Trophoblast cell (in vitro differentiated cells and primary cell): ENCODE measurements at regions not wholly inside any gene's neighbourhood (a gene's known extent, or its start where the extent isn't known, plus 50 kb on each side); places are given as distances from the start of the nearest gene placed in this dataset.

Experiments
- DNase-seq, 2 donors: peaks; one replicate each; pipeline ENCODE4 v3.0.0-alpha.2; 2016
- H2AFZ ChIP-seq: 2 replicates; pipeline ENCODE4 v1.6.1; 2013; ENCODE audit warnings: low read length, moderate library complexity, mild to moderate bottlenecking; ENCODE audit not compliant: insufficient read depth, poor library complexity
- H2AK5ac ChIP-seq: 2 replicates; pipeline ENCODE4 v1.6.1; 2013; ENCODE audit warnings: mild to moderate bottlenecking, low read length
- H2BK120ac ChIP-seq: 2 replicates; pipeline ENCODE4 v1.6.1; 2013; ENCODE audit warnings: low read length, mild to moderate bottlenecking, moderate library complexity; ENCODE audit not compliant: insufficient read depth, poor library complexity
- H2BK12ac ChIP-seq: 2 replicates; pipeline ENCODE4 v1.6.1; 2013; ENCODE audit warnings: mild to moderate bottlenecking, low read length, moderate library complexity
- H2BK5ac ChIP-seq: 2 replicates; pipeline ENCODE4 v1.6.1; 2013; ENCODE audit warnings: low read length, low read depth, moderate library complexity, mild to moderate bottlenecking; ENCODE audit not compliant: poor library complexity
- H3K14ac ChIP-seq: 2 replicates; pipeline ENCODE4 v1.6.1; 2013; ENCODE audit warnings: mild to moderate bottlenecking, low read length
- H3K18ac ChIP-seq: 2 replicates; pipeline ENCODE4 v1.6.1; 2013; ENCODE audit warnings: mild to moderate bottlenecking, low read length
- H3K23ac ChIP-seq: 2 replicates; pipeline ENCODE4 v1.6.1; 2013; ENCODE audit warnings: low read length
- H3K27ac ChIP-seq: 2 replicates; pipeline ENCODE4 v1.5.1; 2013; ENCODE audit warnings: low read depth, mild to moderate bottlenecking, inconsistent platforms, low read length, moderate library complexity
- H3K27me3 ChIP-seq: 2 replicates; pipeline ENCODE4 v1.6.1; 2013; ENCODE audit warnings: inconsistent platforms, mild to moderate bottlenecking, low read length, moderate library complexity; ENCODE audit not compliant: insufficient read depth
- H3K36me3 ChIP-seq, 2 experiments: 1 replicate in 1 of 2; 2 replicates in 1 of 2; pipeline ENCODE4 v1.6.1; 2013; ENCODE audit warnings: low read length in 2 of 2, mild to moderate bottlenecking in 2 of 2, moderate library complexity in 1 of 2; ENCODE audit not compliant: insufficient read depth in 2 of 2, control insufficient read depth in 1 of 2
- H3K4ac ChIP-seq: 2 replicates; pipeline ENCODE4 v1.6.1; 2013; ENCODE audit warnings: low read depth, mild to moderate bottlenecking, low read length, moderate library complexity
- H3K4me1 ChIP-seq, 2 experiments: 1 replicate in 1 of 2; 2 replicates in 1 of 2; pipeline ENCODE4 v1.6.1; 2013; ENCODE audit warnings: low read length in 2 of 2, mild to moderate bottlenecking in 2 of 2, moderate library complexity in 1 of 2; ENCODE audit not compliant: insufficient read depth in 2 of 2, control insufficient read depth in 1 of 2
- H3K4me2 ChIP-seq: 2 replicates; pipeline ENCODE4 v1.6.1; 2013; ENCODE audit warnings: inconsistent platforms, mild to moderate bottlenecking, low read length, moderate library complexity
- H3K4me3 ChIP-seq: 2 replicates; pipeline ENCODE4 v1.5.1; 2013; ENCODE audit warnings: mild to moderate bottlenecking, low read depth, low read length, inconsistent platforms
- H3K79me1 ChIP-seq: one replicate; pipeline ENCODE4 v1.6.1; 2013; ENCODE audit warnings: low read length
- H3K79me2 ChIP-seq: 2 replicates; pipeline ENCODE4 v1.6.1; 2013; ENCODE audit warnings: low read length, mild to moderate bottlenecking; ENCODE audit not compliant: control insufficient read depth, insufficient read depth, poor library complexity
- H3K9ac ChIP-seq: 2 replicates; pipeline ENCODE4 v1.6.1; 2013; ENCODE audit warnings: mild to moderate bottlenecking, low read length
- H3K9me3 ChIP-seq: 2 replicates; pipeline ENCODE4 v1.6.1; 2013; ENCODE audit warnings: low read depth, mild to moderate bottlenecking, control low read depth, inconsistent platforms, low read length; ENCODE audit not compliant: insufficient read depth
- H4K12ac ChIP-seq: 2 replicates; pipeline ENCODE4 v1.6.1; 2013; ENCODE audit warnings: low read depth, mild to moderate bottlenecking, low read length, moderate library complexity
- H4K8ac ChIP-seq: 2 replicates; pipeline ENCODE4 v1.6.1; 2013; ENCODE audit warnings: low read depth, mild to moderate bottlenecking, low read length, moderate library complexity
- H4K91ac ChIP-seq: one replicate; pipeline ENCODE4 v1.6.1; 2013; ENCODE audit warnings: low read depth, mild to moderate bottlenecking, low read length, moderate library complexity
- WGBS: extraction: QIAGEN DNeasy Blood & Tissue Kit; methylation state at CpG from one replicate; pipeline ENCODE4 v1.1.7; 2013; ENCODE audit warnings: missing lambda C conversion rate; ENCODE audit not compliant: insufficient read length, insufficient coverage; ENCODE audit errors: extremely low coverage; 5-methylcytosine and 5-hydroxymethylcytosine counted together

GRCh38 chr2:42863751-42864150 is 71.4 kb upstream of the HAAO start:
- H3K23ac ChIP-seq: no peak overlapping the region
- H2BK5ac ChIP-seq: no peak overlapping the region
- no peaks in the 10 kb centered on the region for H3K27me3 ChIP-seq
- no peak overlapping the region for H4K91ac ChIP-seq
- H2AFZ ChIP-seq: no peak overlapping the region
- H3K4me3 ChIP-seq: no peak overlapping the region
- peak overlapping the region; percentile 58 for H2AK5ac ChIP-seq
- H3K18ac ChIP-seq: no peak overlapping the region
- H4K12ac ChIP-seq: no peak overlapping the region
- H3K79me1 ChIP-seq: no peaks in the 10 kb centered on the region
- no peak overlapping the region for H3K9ac ChIP-seq
- DNase-seq: no peak
- H2BK120ac ChIP-seq: no peak overlapping the region
- no peak overlapping the region for H3K4ac ChIP-seq
- H3K36me3 ChIP-seq: no peaks in the 10 kb centered on the region
- H3K4me2 ChIP-seq: no peak overlapping the region
- no peak overlapping the region for H2BK12ac ChIP-seq
- WGBS: no CpG with 5 or more reads among the region's 10 CpGs
- H3K27ac ChIP-seq: no peak overlapping the region
- no peaks in the 10 kb centered on the region for H3K4me1 ChIP-seq
- no peak overlapping the region for H4K8ac ChIP-seq
- H3K9me3 ChIP-seq: peaks cover 1% of the 10 kb centered on the region
- no peaks in the 10 kb centered on the region for H3K79me2 ChIP-seq
- H3K14ac ChIP-seq: no peak overlapping the region

DNA sequence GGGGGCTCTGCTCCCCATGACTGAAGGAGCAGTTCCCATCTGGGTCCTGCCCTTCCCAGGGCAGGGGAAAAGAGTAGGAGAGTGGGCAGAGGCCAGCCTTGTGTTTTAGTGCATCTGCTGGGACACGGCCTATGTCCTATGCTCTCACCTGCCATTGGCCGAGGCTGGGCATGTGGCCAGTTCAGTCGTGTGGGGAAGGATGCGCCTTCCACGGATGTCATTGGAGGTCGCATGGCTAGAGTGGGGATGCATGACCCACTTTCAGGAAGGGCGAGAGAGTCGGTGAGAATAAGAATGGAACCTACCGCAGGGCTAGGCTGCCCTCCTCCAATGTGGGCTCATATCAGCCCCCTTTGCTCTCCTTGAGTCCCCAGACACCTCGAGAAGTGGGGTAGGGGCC is 70.9 kb upstream of the HAAO start:
- Histone ChIP-seq H2BK5ac (no peak overlapping the region), H3K18ac (no peak overlapping the region), H3K9me3 (peaks cover 1% of the 10 kb centered on the region), H3K4me1 (peaks cover 0 to under 1% of the 10 kb centered on the region in 2 experiments), H3K4me3 (no peak overlapping the region), H3K79me2 (no peaks in the 10 kb centered on the region), H3K4ac (no peak overlapping the region), H4K8ac (no peak overlapping the region), H3K23ac (no peak overlapping the region), H3K4me2 (no peak overlapping the region), H3K27me3 (no peaks in the 10 kb centered on the region), H2AFZ (no peak overlapping the region), H2BK12ac (no peak overlapping the region), H4K12ac (no peak overlapping the region), H3K14ac (no peak overlapping the region), H3K9ac (no peak overlapping the region), H2BK120ac (no peak overlapping the region), H2AK5ac (no peak overlapping the region), H3K36me3 (no peaks in the 10 kb centered on the region), H3K27ac (no peak overlapping the region), H3K79me1 (no peaks in the 10 kb centered on the region), H4K91ac (no peak overlapping the region)
- WGBS: no CpG with 5 or more reads among the region's 10 CpGs
- DNase-seq: no peak

- H3K79me2 ChIP-seq: no peaks in the 10 kb centered on the region
- H3K18ac ChIP-seq: no peak overlapping the region
- H2BK5ac ChIP-seq: no peak overlapping the region
- H2AK5ac ChIP-seq: no peak overlapping the region
- H4K91ac ChIP-seq: no peak overlapping the region
- H2BK12ac ChIP-seq: no peak overlapping the region
- peaks cover 0 to 3% of the 10 kb centered on the region in 2 experiments for H3K4me1 ChIP-seq
- no peaks in the 10 kb centered on the region for H3K79me1 ChIP-seq
- H3K4me2 ChIP-seq: no peak overlapping the region
- no peak overlapping the region for H3K23ac ChIP-seq
- no CpG with 5 or more reads among the region's 12 CpGs for WGBS
- no peak overlapping the region for H2BK120ac ChIP-seq
- no peak overlapping the region for H4K12ac ChIP-seq
- no peak overlapping the region for H2AFZ ChIP-seq
- H3K9me3 ChIP-seq: peaks cover 1% of the 10 kb centered on the region
- no peak overlapping the region for H4K8ac ChIP-seq
- H3K4ac ChIP-seq: no peak overlapping the region
- H3K36me3 ChIP-seq: no peaks in the 10 kb centered on the region
- no peaks in the 10 kb centered on the region for H3K27me3 ChIP-seq
- no peak for DNase-seq
- H3K9ac ChIP-seq: no peak overlapping the region
- no peak overlapping the region for H3K4me3 ChIP-seq
- no peak overlapping the region for H3K27ac ChIP-seq
- H3K14ac ChIP-seq: no peak overlapping the region
Observed at GRCh38 chr2:42862669-42863185, 70.3 kb upstream of the HAAO start.

- Histone ChIP-seq H2BK5ac (no peak overlapping the region), H3K79me2 (no peaks in the 10 kb centered on the region), H3K4me3 (no peak overlapping the region), H2AK5ac (no peak overlapping the region), H3K18ac (no peak overlapping the region), H3K36me3 (no peaks in the 10 kb centered on the region), H4K91ac (no peak overlapping the region), H4K8ac (no peak overlapping the region), H3K4ac (no peak overlapping the region), H3K27ac (no peak overlapping the region), H3K4me2 (no peak overlapping the region), H2BK12ac (peak overlapping the region; percentile 6), H3K23ac (no peak overlapping the region), H2AFZ (no peak overlapping the region), H3K14ac (no peak overlapping the region), H4K12ac (no peak overlapping the region), H2BK120ac (no peak overlapping the region), H3K27me3 (no peaks in the 10 kb centered on the region), H3K9ac (no peak overlapping the region), H3K79me1 (no peaks in the 10 kb centered on the region), H3K4me1 (peaks cover 6 to 12% of the 10 kb centered on the region in 2 experiments), H3K9me3 (peaks cover 1% of the 10 kb centered on the region)
- DNase-seq: no peak
- WGBS: no CpG with 5 or more reads among the region's 2 CpGs
Observed at GRCh38 chr2:42861321-42861720, 68.9 kb upstream of the HAAO start.
